ENCODE measurements at regions not wholly inside any gene's neighbourhood (a gene's known extent, or its start where the extent isn't known, plus 50 kb on each side); places are given as distances from the start of the nearest gene placed in this dataset.

GRCh38 chr5:145629047-145629446 lies 206.1 kb downstream of the PRELID2 start:
- Histone ChIP-seq H3K4me2 (ENCODE audit: low read depth, low read length) (no peak overlapping the region), H2AK5ac (ENCODE audit: low read depth, low read length) (no peak overlapping the region), H3K9ac (ENCODE audit: low read depth, low read length) (no peak overlapping the region), H2BK5ac (ENCODE audit: low read depth, low read length, poor library complexity, severe bottlenecking) (no peak overlapping the region), H3K9me3 (ENCODE audit: control insufficient read depth, insufficient read depth, low read length) (peaks cover 2% of the 10 kb centered on the region; the same call in 1 of the 2 replicates), H4K20me1 (ENCODE audit: insufficient read depth, low read length) (no peaks in the 10 kb centered on the region), H2BK20ac (ENCODE audit: low read depth, low read length) (no peak overlapping the region), H3K4me3 (ENCODE audit: insufficient read depth, low read depth, low read length) (no peak overlapping the region), H3K23ac (ENCODE audit: low read depth, low read length) (no peak overlapping the region), H3K4me1 (ENCODE audit: control insufficient read depth, insufficient read depth, low read length) (no peaks in the 10 kb centered on the region), H3K27me3 (ENCODE audit: control insufficient read depth, insufficient read depth, low read length) (no peaks in the 10 kb centered on the region), H4K8ac (ENCODE audit: low read depth in 2 of 2, low read length in 2 of 2) (no peak overlapping the region), H3K56ac (ENCODE audit: extremely low read depth, insufficient read depth, low read length) (no peak overlapping the region), H3K9me1 (ENCODE audit: insufficient read depth, low read length) (0 out of 2 replicates have a peak, but pooled peaks cover 3% of the 10 kb centered on the region), H3K79me1 (ENCODE audit: low read depth in 1 of 2, low read length in 2 of 2) (no peaks in the 10 kb centered on the region), H4K5ac (ENCODE audit: low read depth, low read length) (no peak overlapping the region), H2AFZ (replicated peaks; ENCODE audit: low read length, poor library complexity) (no peak overlapping the region), H4K91ac (ENCODE audit: insufficient read depth, low read depth, low read length) (no peak overlapping the region), H2BK120ac (ENCODE audit: low read depth, low read length) (no peak overlapping the region), H3K18ac (ENCODE audit: low read depth, low read length) (no peak overlapping the region), H3K14ac (replicated peaks; ENCODE audit: low read depth, low read length) (no peak overlapping the region), H2BK15ac (ENCODE audit: low read depth, low read length) (no peak overlapping the region), H3K36me3 (ENCODE audit: control insufficient read depth, insufficient read depth, low read length) (no peaks in the 10 kb centered on the region), H3K4ac (ENCODE audit: low read depth, low read length) (no peak overlapping the region), H2AK9ac (replicated peaks; ENCODE audit: low read depth, low read length, poor library complexity) (no peak overlapping the region), H3K27ac (ENCODE audit: insufficient read depth, low read length) (no peak overlapping the region)
- in situ Hi-C loops (cut with MboI; ENCODE audit: low sequenced_read_pairs) = no loop called here
- DNase-seq (no peak), ATAC-seq (ENCODE audit: low read depth) (no peak)
- intact Hi-C loops (cut with micrococcal nuclease) = no loop called here
- POLR2A ChIA-PET (ENCODE audit: unreplicated experiment) = no interaction called here
- TF ChIP-seq, protein P1, sequence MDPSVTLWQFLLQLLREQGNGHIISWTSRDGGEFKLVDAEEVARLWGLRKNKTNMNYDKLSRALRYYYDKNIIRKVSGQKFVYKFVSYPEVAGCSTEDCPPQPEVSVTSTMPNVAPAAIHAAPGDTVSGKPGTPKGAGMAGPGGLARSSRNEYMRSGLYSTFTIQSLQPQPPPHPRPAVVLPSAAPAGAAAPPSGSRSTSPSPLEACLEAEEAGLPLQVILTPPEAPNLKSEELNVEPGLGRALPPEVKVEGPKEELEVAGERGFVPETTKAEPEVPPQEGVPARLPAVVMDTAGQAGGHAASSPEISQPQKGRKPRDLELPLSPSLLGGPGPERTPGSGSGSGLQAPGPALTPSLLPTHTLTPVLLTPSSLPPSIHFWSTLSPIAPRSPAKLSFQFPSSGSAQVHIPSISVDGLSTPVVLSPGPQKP (IDR thresholded peaks at IDR 0.05; ENCODE audit: borderline replicate concordance, low read depth, low read length) = no peak
- TF ChIP-seq FOS (IDR thresholded peaks at IDR 0.05; ENCODE audit: low read depth, low read length) (no peak), RAD21 (IDR thresholded peaks at IDR 0.05; ENCODE audit: low read length) (no peak), CEBPB (IDR thresholded peaks at IDR 0.05; ENCODE audit: low read depth, low read length) (no peak), MXI1 (IDR thresholded peaks at IDR 0.05; ENCODE audit: borderline replicate concordance, low read depth, low read length) (no peak), POLR2A (IDR thresholded peaks at IDR 0.05; ENCODE audit: low read depth, low read length) (no peak)
- dilution Hi-C loops (cut with HindIII; ENCODE audit: low sequenced_read_pairs, unreplicated experiment) = no loop called here
- BruUV-seq (replicated peaks) = no TSS peak
- WGBS, 2 experiments (ENCODE audit: extremely low coverage in 2 of 2, insufficient read length in 1 of 2) = no CpG with 5 or more reads among the region's 3 CpGs
- CTCF ChIA-PET = no interaction called here

All from IMR-90 (cell line).